Gastrocnemius medialis (tissue), 4 donors: ENCODE measurements at regions not wholly inside any gene's neighbourhood (a gene's known extent, or its start where the extent isn't known, plus 50 kb on each side); places are given as distances from the start of the nearest gene placed in this dataset.

Experiments used
- ATAC-seq, 2 donors: fragments of 150-250 bp; one replicate each; pipeline ENCODE4 v1.9.1; 2016
- DNase-seq, 2 donors: peaks; one replicate each; pipeline ENCODE4 v3.0.0-alpha.2; 2019
- H3K27ac ChIP-seq, 4 donors: fragments of 200-600 bp; sonication (generic); 1 replicate in 1 of 4; 2 replicates in 3 of 4; pipeline ENCODE4 v1.5.1; 2016 to 2018; ENCODE audit warnings: mild to moderate bottlenecking in 2 of 4, moderate library complexity in 1 of 4
- H3K27me3 ChIP-seq, 3 donors: fragments of 200-600 bp; sonication (generic) in 2 of 3; 1 replicate in 1 of 3; 2 replicates in 2 of 3; pipeline versions ENCODE4 v1.5.1 to v1.6.0; 2016 to 2019; ENCODE audit warnings: mild to moderate bottlenecking in 1 of 3, moderate library complexity in 1 of 3
- H3K36me3 ChIP-seq, 2 donors: fragments of 200-600 bp; sonication (generic) in 1 of 2; one replicate each; pipeline ENCODE4 v1.5.1; 2017 to 2018
- H3K4me1 ChIP-seq, 2 donors: fragments of 200-600 bp; sonication (generic) in 1 of 2; one replicate each; pipeline ENCODE4 v1.5.1; 2016 to 2017; ENCODE audit warnings: mild to moderate bottlenecking in 2 of 2
- H3K4me3 ChIP-seq, 4 donors: fragments of 200-600 bp; sonication (generic) in 3 of 4; 1 replicate in 1 of 4; 2 replicates in 3 of 4; pipeline ENCODE4 v1.5.1; 2016 to 2019; ENCODE audit warnings: mild to moderate bottlenecking in 2 of 4
- H3K9me3 ChIP-seq, 3 donors: fragments of 200-600 bp; sonication (generic) in 2 of 3; 1 replicate in 1 of 3; 2 replicates in 2 of 3; pipeline ENCODE4 v1.5.1; 2016 to 2019
- CTCF ChIP-seq, 5 experiments: fragments of 450-650 bp in 3 of 5; fragments of 200-600 bp in 2 of 5; sonication (generic) in 2 of 5; IDR thresholded peaks in 4 of 5; conservative IDR thresholded peaks in 1 of 5; 1 replicate in 4 of 5; 2 replicates in 1 of 5; pipeline ENCODE4 v1.5.1; 2016 to 2019; ENCODE audit warnings: antibody characterized with exemption in 5 of 5, mild to moderate bottlenecking in 3 of 5, moderate library complexity in 3 of 5
- POLR2A ChIP-seq, 2 donors: fragments of 450-650 bp; IDR thresholded peaks; one replicate each; pipeline ENCODE4 v1.6.1; 2017; ENCODE audit warnings: antibody characterized with exemption in 2 of 2, mild to moderate bottlenecking in 2 of 2, moderate library complexity in 2 of 2
- in situ Hi-C, 4 donors: fragments of 200-750 bp; cut with MboI; loops; one replicate each; pipeline versions ENCODE4 v1.15.0 to v1.8.0; 2017; ENCODE audit warnings: low sequenced_read_pairs in 4 of 4
- intact Hi-C: fragments of 100-400 bp; cut with DNase I; formaldehyde crosslinking; loops from one replicate; pipeline ENCODE4 v1.15.1; 2023; ENCODE audit warnings: low total_unique reads

GRCh38 chr20:11080010-11080409 is 406.2 kb upstream of the JAG1 start:
- Histone ChIP-seq H3K27me3 (no peaks in the 10 kb centered on the region), H3K9me3 (no peaks in the 10 kb centered on the region), H3K36me3 (no peaks in the 10 kb centered on the region), H3K4me3 (no peak overlapping the region), H3K27ac (no peak overlapping the region), H3K4me1 (no peaks in the 10 kb centered on the region)
- ATAC-seq = no peak
- no peak for TF ChIP-seq POLR2A (IDR thresholded peaks at IDR 0.05)
- TF ChIP-seq CTCF (IDR thresholded peaks at IDR 0.05 in 4 of 5, conservative IDR thresholded peaks at IDR 0.05 in 1 of 5) = no peak
- no peak for DNase-seq
- in situ Hi-C loops = no loop called here
- intact Hi-C loops = no loop called here

GRCh38 chr20:11080781-11081377 is 407.1 kb upstream of the JAG1 start:
- intact Hi-C loops = no loop called here
- in situ Hi-C loops = no loop called here
- no peak for DNase-seq
- TF ChIP-seq CTCF (IDR thresholded peaks at IDR 0.05 in 4 of 5, conservative IDR thresholded peaks at IDR 0.05 in 1 of 5) = no peak
- TF ChIP-seq POLR2A (IDR thresholded peaks at IDR 0.05) = no peak
- Histone ChIP-seq H3K4me1 (no peaks in the 10 kb centered on the region), H3K27ac (peak overlapping the region in 1 of 4 donors; percentile 8), H3K9me3 (no peaks in the 10 kb centered on the region), H3K4me3 (no peak overlapping the region), H3K27me3 (no peaks in the 10 kb centered on the region), H3K36me3 (no peaks in the 10 kb centered on the region)
- no peak for ATAC-seq

- DNase-seq (no peak), ATAC-seq (no peak)
- no peaks in the 10 kb centered on the region for H3K27me3 ChIP-seq
- no peak overlapping the region for H3K4me3 ChIP-seq
- H3K9me3 ChIP-seq = no peaks in the 10 kb centered on the region
- no peaks in the 10 kb centered on the region for H3K4me1 ChIP-seq
- no peak overlapping the region for H3K27ac ChIP-seq
- in situ Hi-C loops (no loop called here), intact Hi-C loops (loop anchor here (2.0 kb wide), 1 partner anchor 27 kb away; no protein-coding TSS in a partner anchor)
- no peaks in the 10 kb centered on the region for H3K36me3 ChIP-seq
- no peak for TF ChIP-seq POLR2A (IDR thresholded peaks at IDR 0.05)
Observed at GRCh38 chr20:11083841-11084240, 410.0 kb upstream of the JAG1 start.

- Histone ChIP-seq H3K4me1 (no peaks in the 10 kb centered on the region), H3K9me3 (no peaks in the 10 kb centered on the region), H3K36me3 (no peaks in the 10 kb centered on the region), H3K27ac (no peak overlapping the region), H3K4me3 (no peak overlapping the region), H3K27me3 (no peaks in the 10 kb centered on the region)
- intact Hi-C loops (loop anchor here (2.0 kb wide), 1 partner anchor 26 kb away; no protein-coding TSS in a partner anchor), in situ Hi-C loops (no loop called here)
- ATAC-seq (no peak), DNase-seq (no peak)
- TF ChIP-seq CTCF (IDR thresholded peaks at IDR 0.05 in 4 of 5, conservative IDR thresholded peaks at IDR 0.05 in 1 of 5) (no peak), POLR2A (IDR thresholded peaks at IDR 0.05) (no peak)
Observed at GRCh38 chr20:11084508-11084907, 410.7 kb upstream of the JAG1 start.

GRCh38 chr20:11086970-11087369 is 413.2 kb upstream of the JAG1 start:
- intact Hi-C loops (no loop called here), in situ Hi-C loops (no loop called here)
- no peak for ATAC-seq
- Histone ChIP-seq H3K4me1 (no peaks in the 10 kb centered on the region), H3K4me3 (no peak overlapping the region), H3K36me3 (no peaks in the 10 kb centered on the region), H3K27me3 (no peaks in the 10 kb centered on the region), H3K9me3 (no peaks in the 10 kb centered on the region), H3K27ac (no peak overlapping the region)
- TF ChIP-seq POLR2A (IDR thresholded peaks at IDR 0.05) (no peak), CTCF (IDR thresholded peaks at IDR 0.05 in 4 of 5, conservative IDR thresholded peaks at IDR 0.05 in 1 of 5) (no peak)
- no peak for DNase-seq
